NT2/D1 (cell line): ENCODE measurements at regions not wholly inside any gene's neighbourhood (a gene's known extent, or its start where the extent isn't known, plus 50 kb on each side); places are given as distances from the start of the nearest gene placed in this dataset.

ENCODE experiments used
- DNase-seq: peaks from one replicate; pipeline ENCODE4 v3.0.0-alpha.2; 2011; ENCODE audit warnings: low read depth, low spot score
- H3K27me3 ChIP-seq: 2 replicates; pipeline ENCODE4 v1.6.0; 2011; ENCODE audit warnings: mild to moderate bottlenecking; ENCODE audit not compliant: insufficient read length, insufficient read depth
- H3K36me3 ChIP-seq: 2 replicates; pipeline ENCODE4 v1.6.1; 2011; ENCODE audit warnings: mild to moderate bottlenecking, low read length, mixed read lengths; ENCODE audit not compliant: insufficient read depth, insufficient read length
- H3K4me1 ChIP-seq: 2 replicates; pipeline ENCODE4 v1.5.1; 2011; ENCODE audit not compliant: insufficient read depth, insufficient read length
- H3K4me3 ChIP-seq: 2 replicates; pipeline ENCODE4 v1.5.1; 2011; ENCODE audit warnings: low read depth; ENCODE audit not compliant: insufficient read length
- H3K9ac ChIP-seq: 2 replicates; pipeline ENCODE4 v1.6.0; 2011; ENCODE audit warnings: low read depth; ENCODE audit not compliant: insufficient read length
- H3K9me3 ChIP-seq: 2 replicates; pipeline ENCODE4 v1.5.1; 2011; ENCODE audit warnings: mild to moderate bottlenecking, low read length; ENCODE audit not compliant: insufficient read depth
- SUZ12 ChIP-seq: IDR thresholded peaks from 2 replicates; pipeline ENCODE4 v1.6.1; 2011; ENCODE audit not compliant: insufficient read length, insufficient read depth; ENCODE audit errors: extremely low read depth
- YY1 ChIP-seq: IDR thresholded peaks from 2 replicates; pipeline ENCODE4 v1.6.1; 2011; ENCODE audit not compliant: insufficient read length, insufficient read depth
- ZNF274 ChIP-seq: IDR thresholded peaks from 2 replicates; pipeline ENCODE4 v1.6.1; 2011; ENCODE audit warnings: mild to moderate bottlenecking, low read depth, low read length

DNA sequence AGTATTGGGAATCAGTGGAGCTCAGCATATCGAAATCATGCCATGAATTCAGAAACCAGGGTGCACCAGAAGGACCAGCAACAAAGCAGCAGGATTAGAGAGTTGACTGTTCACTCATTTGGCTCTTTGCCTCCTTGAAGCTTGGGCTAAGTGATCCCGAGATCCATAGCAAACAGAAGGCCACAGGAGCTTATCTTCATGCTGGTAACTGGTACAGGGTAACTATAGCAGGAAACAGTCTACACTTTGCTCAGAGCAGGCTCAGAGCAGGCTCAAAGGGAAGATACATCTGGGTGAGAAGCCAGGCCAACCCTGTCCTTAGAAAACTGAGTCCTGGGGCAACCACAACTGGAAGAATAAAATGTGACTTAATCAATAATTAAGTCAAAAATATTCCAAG, 111.1 kb downstream of the GRIN2B start:
- Histone ChIP-seq H3K27me3 (no peaks in the 10 kb centered on the region), H3K4me3 (no peak overlapping the region), H3K36me3 (no peaks in the 10 kb centered on the region), H3K4me1 (no peaks in the 10 kb centered on the region), H3K9me3 (no peaks in the 10 kb centered on the region), H3K9ac (no peak overlapping the region)
- TF ChIP-seq YY1: no peak
- no peak for TF ChIP-seq ZNF274
- TF ChIP-seq SUZ12: no peak
- DNase-seq: no peak

DNA sequence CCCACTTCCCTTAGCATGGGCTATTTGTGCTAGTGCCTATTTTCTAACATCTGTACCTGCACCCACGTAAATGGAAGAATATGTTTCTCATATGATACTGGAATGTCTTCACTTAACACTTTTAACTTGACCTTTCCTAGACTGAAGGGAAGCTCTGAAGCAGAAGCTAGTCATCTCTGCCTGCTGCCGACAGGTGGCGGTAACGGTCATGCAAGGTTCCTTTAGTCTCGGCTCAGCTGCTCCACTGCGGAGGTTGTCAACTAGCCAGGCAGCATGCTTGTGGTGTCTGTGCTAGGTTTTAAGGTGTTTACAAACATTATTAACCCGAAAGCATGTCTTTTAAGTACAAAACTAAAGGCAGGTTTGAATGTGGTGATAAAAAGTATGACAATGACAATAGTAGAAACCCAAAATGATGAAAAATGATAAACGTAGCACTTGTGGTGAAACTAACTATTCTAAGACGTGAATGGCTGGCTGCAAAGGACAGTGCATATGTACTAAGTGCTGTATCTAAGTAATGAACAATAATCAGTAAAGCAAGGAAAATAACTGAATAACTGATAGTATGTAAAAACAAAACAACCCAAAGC, 117.2 kb downstream of the GRIN2B start:
- TF ChIP-seq ZNF274 (no peak), SUZ12 (no peak), YY1 (no peak)
- Histone ChIP-seq H3K27me3 (no peaks in the 10 kb centered on the region), H3K9ac (no peak overlapping the region), H3K4me3 (no peak overlapping the region), H3K9me3 (no peaks in the 10 kb centered on the region; the same call in 1 of the 2 replicates), H3K4me1 (no peaks in the 10 kb centered on the region), H3K36me3 (no peaks in the 10 kb centered on the region)
- DNase-seq: peak; percentile 96

DNA sequence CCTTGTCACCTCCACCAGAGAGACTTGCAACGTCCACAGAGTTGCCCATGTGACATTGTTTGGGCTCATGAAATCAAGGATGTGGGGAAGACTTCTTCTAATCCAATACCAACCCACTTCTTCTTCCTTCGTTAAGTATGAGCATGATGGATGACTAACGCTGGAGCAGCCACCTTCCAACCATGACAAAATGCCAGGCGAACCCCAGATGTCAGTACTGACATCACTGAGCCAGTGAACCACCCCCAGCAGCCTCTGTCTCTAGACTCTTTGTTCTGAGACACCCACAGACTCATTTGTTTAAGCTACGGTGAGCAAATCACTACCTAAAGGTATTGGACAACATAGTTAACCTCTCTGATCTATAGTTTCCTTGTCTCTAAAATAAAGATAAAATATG, 123.7 kb downstream of the GRIN2B start:
- no peak for DNase-seq
- no peak overlapping the region for H3K9ac ChIP-seq
- H3K27me3 ChIP-seq: no peaks in the 10 kb centered on the region
- TF ChIP-seq ZNF274 (no peak), YY1 (no peak), SUZ12 (no peak)
- no peaks in the 10 kb centered on the region for H3K9me3 ChIP-seq
- H3K4me1 ChIP-seq: no peaks in the 10 kb centered on the region
- H3K4me3 ChIP-seq: no peak overlapping the region
- no peaks in the 10 kb centered on the region for H3K36me3 ChIP-seq

GRCh38 chr12:13853471-13853870, 127.9 kb downstream of the GRIN2B start:
- TF ChIP-seq YY1 (no peak), SUZ12 (no peak), ZNF274 (no peak)
- Histone ChIP-seq H3K4me3 (no peak overlapping the region), H3K36me3 (no peaks in the 10 kb centered on the region), H3K4me1 (peaks cover 4% of the 10 kb centered on the region), H3K9me3 (no peaks in the 10 kb centered on the region), H3K9ac (no peak overlapping the region), H3K27me3 (no peaks in the 10 kb centered on the region)
- DNase-seq: no peak

DNA sequence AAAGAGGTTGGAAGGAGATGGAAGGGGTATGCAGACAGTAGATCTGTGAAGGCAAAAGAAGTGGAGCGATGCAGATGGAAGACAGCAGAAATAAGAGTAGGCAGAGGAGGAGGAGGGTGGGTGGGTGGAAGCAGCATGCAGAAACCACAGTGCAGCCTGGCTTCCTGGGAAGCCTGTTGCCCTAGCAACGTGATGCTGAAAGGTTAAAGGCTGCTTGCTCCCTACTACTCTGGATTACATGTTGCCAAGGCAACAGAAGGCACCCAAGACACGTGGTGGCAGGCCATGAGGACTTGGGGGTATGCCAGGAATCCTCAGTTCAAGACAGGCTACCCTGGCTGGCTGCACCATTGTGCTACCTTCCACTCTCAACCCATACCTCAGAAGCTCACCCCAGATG, 129.6 kb downstream of the GRIN2B start:
- TF ChIP-seq SUZ12 (no peak), YY1 (no peak), ZNF274 (no peak)
- Histone ChIP-seq H3K9ac (no peak overlapping the region), H3K4me1 (peaks cover 4% of the 10 kb centered on the region), H3K9me3 (no peaks in the 10 kb centered on the region), H3K36me3 (no peaks in the 10 kb centered on the region), H3K4me3 (no peak overlapping the region), H3K27me3 (no peaks in the 10 kb centered on the region)
- peak; percentile 80 for DNase-seq

DNA sequence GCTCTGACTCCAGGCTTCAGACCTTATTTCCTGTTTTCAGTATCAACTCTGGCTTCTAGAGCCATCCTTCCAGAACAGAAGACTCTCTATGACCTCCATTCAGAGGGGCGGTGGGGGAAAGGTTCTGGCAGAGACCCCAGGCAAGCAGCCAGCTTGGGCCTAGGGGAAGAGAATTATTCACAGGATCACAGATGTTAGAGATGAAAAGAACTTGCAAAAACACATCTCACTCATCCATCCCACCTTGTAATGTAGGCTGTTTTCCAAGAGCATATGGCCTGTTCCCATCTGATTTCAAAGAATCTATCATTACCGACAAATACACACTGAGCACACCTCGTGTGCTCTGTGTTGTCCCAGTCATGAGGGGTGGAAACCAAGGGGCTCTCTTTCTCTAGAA, 131.9 kb downstream of the GRIN2B start:
- no peak overlapping the region for H3K4me3 ChIP-seq
- H3K9me3 ChIP-seq: no peaks in the 10 kb centered on the region
- H3K9ac ChIP-seq: no peak overlapping the region
- TF ChIP-seq YY1 (no peak), ZNF274 (no peak), SUZ12 (no peak)
- H3K4me1 ChIP-seq: peaks cover 4% of the 10 kb centered on the region
- H3K27me3 ChIP-seq: no peaks in the 10 kb centered on the region
- DNase-seq: no peak
- no peaks in the 10 kb centered on the region for H3K36me3 ChIP-seq

DNA sequence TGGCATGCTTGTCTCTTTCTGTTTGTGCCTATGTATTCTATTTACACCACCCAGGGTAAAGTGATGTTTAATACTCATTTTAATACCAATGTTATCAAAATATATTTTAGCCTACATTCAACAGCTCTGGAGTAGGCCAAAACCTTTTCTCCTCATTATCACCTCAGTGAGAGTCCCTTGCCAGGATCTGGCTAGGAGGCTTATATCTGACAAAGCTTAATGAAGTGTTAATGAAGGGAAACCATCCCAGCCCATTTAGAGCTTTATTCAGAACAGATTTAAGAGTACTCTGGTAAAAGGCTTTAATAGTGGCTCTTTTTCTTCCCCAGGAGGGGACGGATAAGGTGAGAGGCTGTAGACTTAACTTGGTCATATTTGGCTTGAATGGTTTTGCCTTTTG, 137.6 kb downstream of the GRIN2B start:
- H3K4me3 ChIP-seq: no peak overlapping the region
- H3K27me3 ChIP-seq: no peaks in the 10 kb centered on the region
- no peak for DNase-seq
- no peaks in the 10 kb centered on the region for H3K9me3 ChIP-seq
- no peaks in the 10 kb centered on the region for H3K4me1 ChIP-seq
- H3K9ac ChIP-seq: no peak overlapping the region
- H3K36me3 ChIP-seq: no peaks in the 10 kb centered on the region
- TF ChIP-seq ZNF274 (no peak), YY1 (no peak), SUZ12 (no peak)

DNA sequence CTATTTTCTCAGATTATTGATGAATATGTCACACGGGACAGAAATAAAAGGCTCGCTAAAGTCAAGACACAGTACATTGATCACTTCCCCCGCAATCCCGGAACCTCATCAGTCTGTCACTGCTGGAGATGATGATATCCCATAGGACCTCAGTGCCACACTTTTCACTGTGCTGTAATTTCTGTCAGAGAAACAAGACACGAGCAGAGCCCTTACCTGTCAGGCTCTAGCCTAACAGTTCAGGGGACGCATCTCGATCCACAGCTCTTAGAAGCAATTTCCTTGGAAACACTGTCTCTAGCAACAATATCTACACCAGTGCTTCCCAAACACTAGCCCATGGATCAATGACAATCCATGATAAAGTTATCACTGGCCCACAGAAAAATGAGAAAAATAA, 140.0 kb downstream of the GRIN2B start:
- Histone ChIP-seq H3K36me3 (no peaks in the 10 kb centered on the region), H3K27me3 (no peaks in the 10 kb centered on the region), H3K4me1 (no peaks in the 10 kb centered on the region), H3K4me3 (no peak overlapping the region), H3K9me3 (no peaks in the 10 kb centered on the region), H3K9ac (no peak overlapping the region)
- TF ChIP-seq SUZ12 (no peak), ZNF274 (no peak), YY1 (no peak)
- DNase-seq: no peak
